ENCODE measurements at regions not wholly inside any gene's neighbourhood (a gene's known extent, or its start where the extent isn't known, plus 50 kb on each side); places are given as distances from the start of the nearest gene placed in this dataset.
"Not testable (repeated sequence)": the region's sequence is repeated elsewhere in the genome, so short reads cannot be mapped to it uniquely, and the experiment has no call there.

DNA sequence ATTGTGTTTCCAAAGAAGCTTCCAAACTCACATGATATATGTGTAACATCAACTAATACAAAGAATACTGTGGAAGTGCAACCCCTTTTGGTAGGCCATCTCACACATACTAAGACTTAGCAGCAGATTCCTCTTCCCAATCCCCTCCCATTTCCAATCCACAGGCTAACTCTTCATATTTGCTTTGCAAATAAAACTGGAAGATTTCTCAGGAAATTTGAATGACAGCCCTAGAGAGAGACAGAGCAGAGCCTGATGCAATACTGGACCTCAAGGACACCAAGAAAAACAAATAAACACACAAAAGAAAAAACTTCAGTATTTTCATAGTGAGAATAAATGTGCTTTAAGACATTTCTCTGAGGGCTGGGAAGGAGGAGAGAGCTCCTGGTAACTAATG, 190.2 kb upstream of the BRINP3 start:
- DNase-seq: no peak

DNA sequence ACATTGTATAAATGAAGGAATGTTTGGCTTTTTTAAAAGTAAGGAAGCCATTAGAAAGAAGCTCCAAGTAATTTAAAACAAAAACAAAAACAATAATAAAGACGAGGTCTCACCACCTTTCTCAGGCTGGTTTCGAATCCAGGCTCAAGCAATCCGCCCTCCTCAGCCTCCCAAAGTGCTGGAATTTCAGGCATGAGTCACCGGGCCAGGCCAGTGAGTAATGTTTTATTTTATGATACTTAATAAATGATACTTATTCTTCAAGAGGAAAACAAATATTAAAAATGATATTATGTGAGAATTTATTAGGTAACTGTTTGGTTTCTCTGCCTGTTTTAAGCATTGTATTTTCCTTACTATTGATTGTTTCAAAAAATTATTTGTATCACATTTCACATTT, 201.4 kb upstream of the BRINP3 start:
- DNase-seq: no peak

DNA sequence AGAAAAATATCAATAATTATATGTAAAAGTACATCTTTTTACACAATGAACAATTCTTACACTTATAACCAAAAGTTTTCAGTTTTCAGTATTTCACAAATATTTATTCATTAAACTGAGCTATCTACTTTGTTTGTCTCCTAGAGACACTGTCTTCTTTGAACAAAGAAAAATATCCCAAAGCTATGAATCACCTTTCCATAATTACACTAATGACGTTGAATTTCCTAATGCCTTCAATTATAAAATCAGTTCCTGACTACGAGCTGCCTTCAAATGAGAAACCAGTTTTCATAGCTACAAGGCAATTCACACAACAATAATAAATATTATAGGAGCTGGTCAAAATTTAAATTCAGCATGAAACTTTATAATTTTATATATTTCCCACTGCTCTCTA, 201.8 kb upstream of the BRINP3 start:
- DNase-seq: no peak

DNA sequence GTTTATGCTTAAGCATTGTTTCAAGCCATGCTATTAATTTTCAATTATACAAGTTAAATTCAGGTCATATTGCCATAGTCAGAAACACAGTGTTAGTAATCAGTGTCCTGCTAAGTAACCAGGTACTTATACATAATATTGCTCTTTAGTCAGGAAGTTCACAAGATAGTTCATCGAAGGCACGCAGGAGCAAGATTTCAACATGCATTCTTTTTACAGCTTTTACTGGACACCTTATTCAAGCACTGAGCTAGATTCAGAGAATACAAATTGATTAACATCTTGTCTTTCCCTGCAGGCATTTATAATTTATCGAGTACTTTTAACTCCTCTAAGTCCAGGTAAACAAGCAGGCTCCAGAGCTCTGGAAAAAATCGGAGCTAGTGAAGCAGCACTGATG, 202.3 kb upstream of the BRINP3 start:
- no peak for DNase-seq

DNA sequence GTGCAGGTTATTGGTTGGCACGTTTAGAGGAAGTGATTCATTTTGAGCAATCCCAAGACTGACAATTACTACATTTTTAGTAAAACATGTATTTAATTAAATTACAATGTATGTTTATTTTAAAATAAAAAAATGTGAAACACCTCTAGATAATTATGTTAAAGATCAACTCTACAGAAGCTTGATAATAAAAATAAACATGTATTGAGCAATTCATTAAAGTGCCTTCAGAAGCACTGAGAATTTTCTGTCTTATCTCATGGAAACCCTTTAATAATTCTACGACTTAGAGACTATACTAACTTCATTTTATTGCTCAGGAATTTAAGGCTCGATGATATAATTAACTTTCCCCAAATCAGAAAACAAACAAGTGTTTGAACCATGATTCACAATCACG, 208.0 kb upstream of the BRINP3 start:
- DNase-seq: no peak

DNA sequence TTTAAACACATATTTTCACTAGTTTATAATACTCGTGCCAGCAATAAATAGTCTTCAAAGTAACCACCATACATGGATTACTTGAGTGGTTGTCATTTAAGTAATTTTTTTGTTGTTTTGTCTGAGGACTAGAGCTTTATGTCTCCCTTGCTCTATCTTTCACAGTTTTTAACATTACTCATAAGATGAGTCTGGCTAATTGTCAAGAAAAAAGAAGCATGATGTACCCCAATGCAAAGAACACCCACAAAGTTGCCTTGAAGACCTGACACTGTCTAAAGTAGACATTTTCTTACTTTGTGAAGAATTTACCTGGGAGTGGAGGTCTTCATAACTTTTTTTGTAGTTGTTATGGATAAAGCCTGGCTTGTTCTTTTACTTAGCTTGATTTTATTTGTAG, 210.4 kb upstream of the BRINP3 start:
- DNase-seq: no peak

DNA sequence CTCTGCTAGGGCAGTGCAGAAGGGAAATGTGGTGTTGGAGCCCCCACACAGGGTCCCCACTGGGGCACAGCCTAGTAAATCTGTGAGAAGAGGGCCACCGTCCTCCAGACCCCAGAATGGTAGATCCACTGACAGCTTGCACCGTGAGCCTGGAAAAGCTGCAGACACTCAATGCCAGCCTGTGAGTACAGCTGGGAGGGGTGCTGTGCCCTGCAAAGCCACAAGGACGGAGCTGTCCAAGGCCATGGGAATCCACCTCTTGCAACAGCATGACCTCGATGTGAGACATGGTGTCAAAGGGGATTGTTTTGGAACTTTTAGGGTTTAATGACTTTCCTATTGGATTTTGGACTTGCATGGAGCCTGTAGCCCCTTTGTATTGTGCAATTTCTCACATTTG, 220.8 kb upstream of the BRINP3 start:
- not testable (repeated sequence) for DNase-seq

DNA sequence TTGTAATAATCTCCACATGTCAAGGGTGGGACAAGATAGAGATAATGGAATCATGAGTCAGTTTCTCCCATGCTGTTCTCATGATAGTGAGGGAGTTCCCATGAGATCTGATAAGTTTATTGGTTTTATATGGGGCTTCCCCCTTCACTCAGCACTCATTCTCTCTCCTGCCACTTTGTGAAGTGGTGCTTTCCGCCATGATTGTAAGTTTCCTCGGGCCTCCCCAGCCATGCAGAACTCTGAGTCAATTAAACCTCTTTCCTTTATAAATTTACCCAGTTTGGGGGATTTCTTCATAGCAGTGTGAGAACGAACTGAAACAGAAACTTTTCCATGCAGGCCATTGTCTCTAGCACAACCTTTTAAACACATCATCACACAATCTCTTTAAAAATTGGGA, 221.5 kb upstream of the BRINP3 start:
- DNase-seq: no peak

DNA sequence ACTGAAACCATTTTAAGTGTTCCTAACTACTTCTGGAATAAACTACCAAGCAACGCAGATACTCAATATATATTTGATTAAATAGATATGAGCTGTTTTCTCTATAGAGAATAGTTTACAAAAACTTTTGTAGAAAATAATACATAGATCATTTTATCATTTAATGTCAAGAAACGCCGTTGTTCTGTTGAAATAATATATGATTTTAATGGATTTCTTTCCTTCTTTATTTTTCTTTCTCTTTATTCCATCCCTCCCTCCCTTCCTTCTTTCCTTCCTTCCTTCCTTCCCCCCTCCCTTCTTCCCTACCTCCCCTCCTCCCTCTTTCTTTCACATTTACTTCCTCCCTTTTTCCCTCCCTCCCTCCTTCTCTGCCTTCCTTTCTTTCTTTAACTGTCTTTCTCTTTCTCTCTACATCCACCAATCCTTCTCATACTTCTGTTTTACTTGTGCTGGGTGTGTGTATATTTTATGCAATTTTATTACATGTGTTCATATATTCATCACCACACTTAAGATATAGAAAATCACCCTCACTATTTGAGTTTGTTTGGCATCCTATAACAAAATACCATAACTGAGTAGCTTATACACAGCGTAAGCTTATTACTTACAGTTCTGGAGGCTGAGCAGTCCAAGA, 230.9 kb upstream of the BRINP3 start:
- DNase-seq: no peak

DNA sequence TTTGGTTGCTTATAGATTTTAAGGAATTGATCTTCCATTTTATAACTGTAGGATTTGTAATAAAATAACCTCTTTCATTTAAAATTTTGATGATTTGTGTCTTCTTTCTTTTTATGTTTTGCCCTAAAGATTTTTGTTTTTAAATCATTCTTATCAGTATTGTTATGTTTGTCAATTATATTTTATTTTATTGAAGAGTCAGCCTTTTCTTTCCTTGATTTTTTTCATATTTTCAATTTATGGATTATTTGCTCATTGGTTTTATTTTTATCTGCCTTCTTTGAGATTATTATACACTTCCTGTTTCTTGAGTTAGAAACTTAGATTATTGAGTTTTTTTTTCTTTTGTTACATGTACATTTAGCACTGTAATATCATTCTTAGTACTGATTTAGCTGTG, 233.4 kb upstream of the BRINP3 start:
- DNase-seq: no peak

DNA sequence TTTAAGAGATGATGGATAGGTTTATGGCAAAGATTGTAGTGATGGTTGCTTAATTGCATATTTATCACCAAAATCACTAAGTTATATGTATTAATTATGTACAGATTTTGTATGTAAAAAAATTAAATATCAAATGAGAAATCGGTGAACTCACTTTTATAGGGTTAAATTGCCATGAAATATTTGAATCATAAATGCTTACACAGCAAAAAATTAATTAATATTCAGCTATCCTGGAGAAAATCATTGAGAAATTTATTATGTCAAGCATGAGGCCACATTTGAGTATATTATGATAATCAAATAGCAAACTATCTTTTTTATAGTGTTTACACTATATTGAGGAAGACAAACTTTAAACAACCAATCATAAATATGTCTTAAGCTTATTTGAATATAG, 239.4 kb upstream of the BRINP3 start:
- DNase-seq: no peak

DNA sequence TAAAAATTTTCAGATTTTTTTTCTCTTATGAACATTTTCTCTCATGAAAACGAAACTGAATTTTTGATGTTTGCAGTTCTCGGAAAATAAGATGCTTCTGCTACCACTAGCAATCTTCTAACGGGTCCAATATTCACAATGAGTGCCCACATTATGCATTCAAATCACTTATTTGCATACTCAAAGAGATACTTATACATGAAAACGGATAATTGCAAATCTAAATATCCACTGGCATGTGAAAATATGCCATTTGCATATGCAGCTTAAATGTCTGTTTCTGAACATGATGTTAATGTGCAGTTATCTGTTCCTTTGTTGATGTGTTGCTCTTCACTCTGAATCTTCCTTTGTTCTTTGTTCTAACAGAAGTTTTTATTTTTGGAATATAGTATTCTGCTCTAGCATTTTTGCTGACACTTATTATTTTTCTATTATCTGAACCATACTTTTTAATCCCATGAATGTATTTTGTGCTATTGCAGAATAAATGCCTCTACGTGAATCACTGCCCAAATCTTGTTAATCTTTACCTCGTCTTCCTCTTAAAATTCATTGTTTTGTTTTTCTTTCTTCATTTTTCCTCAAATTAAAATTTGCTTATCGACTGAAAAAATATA, 259.4 kb upstream of the BRINP3 start:
- DNase-seq: no peak

DNA sequence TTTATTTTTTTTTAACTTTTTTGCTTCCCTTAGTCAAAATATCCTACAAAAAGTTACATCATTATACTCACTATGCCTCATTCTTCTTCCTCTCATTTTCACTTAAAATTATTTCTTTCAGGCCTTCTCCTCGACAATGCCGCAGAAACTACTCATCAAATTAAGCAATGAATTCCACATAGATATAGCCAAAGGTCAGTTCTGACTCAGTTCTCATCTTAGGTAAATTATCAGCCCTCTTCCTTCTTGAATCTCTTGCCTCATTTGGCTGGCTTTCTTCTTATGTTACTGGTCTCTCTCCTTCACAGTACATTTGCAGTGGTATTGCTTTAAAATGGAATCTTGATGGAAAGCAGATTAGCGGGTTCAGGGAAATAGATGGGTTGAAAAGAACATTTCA, 260.7 kb upstream of the BRINP3 start:
- DNase-seq: no peak

DNA sequence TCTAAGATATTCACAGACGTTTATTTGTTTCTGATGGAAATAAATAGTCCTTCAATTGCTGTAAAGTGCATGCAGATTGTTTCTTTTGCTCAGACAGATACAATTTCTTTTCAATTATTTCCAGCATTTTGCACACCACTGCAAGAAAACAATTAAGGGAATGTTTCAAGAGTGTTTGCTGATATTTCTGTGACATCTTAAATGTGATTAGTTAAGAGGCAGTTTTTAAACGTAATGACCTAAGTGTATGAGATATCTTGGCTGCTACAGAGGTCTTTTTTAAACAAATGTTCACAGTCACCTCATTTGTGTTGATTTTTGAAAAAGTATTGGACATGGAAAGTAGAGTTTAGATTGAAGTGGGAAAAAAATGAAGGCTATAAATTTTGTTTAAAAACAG, 262.3 kb upstream of the BRINP3 start:
- DNase-seq: no peak

DNA sequence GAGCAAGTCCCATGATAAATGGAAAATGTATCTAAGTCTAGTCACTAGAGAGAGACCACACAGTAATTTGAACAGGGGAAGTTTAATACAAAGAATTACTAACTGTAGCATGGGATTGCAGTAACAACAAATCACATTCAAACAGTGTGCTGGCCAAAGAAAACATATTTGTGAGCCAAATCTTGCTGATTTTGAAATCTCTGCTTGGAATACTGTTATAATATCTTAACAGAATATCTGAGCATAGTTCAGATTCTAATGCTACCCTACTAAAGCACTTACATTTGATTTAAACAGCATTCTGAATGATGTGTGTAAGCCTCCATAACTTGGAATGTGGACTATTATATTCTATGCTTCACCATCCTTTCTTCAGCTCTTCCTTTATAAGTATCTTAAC, 270.0 kb upstream of the BRINP3 start:
- DNase-seq: no peak

DNA sequence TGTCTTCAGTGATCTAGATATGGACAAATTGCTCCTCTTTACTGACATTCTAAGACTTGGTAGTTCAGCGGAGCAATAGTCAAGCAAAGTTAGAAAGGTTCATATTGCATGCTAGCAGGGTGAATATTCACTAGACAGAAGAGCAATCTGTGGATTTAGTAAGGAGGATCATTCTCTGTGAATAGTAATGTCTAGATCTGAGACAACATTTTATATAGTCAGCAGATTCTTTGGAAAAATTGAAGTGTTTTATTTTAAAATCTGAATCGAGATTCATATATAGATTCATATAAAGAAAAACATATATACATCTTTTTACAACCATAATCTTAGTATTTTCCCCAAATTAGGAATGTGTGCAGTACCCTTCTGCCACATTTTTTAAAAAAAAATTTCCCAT, 274.5 kb upstream of the BRINP3 start:
- DNase-seq: no peak

DNA sequence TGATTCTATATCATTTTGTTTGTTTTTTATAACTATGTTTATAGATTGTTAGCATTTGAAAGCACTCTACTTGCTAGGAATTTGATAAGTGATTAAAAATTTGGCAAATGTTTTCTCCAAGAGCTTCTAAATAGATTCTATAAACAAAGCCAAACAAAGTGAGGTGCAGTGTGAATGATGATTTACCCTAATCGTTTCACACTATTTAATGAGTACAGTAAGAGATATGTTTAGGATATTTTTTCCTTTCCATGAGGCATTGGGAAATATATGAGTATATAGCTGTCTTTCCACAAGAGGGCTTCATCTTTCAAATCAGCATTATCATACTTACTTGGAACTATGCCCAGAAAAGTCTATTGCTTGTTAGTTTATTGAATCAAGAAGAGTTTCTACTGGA, 277.0 kb upstream of the BRINP3 start:
- no peak for DNase-seq

DNA sequence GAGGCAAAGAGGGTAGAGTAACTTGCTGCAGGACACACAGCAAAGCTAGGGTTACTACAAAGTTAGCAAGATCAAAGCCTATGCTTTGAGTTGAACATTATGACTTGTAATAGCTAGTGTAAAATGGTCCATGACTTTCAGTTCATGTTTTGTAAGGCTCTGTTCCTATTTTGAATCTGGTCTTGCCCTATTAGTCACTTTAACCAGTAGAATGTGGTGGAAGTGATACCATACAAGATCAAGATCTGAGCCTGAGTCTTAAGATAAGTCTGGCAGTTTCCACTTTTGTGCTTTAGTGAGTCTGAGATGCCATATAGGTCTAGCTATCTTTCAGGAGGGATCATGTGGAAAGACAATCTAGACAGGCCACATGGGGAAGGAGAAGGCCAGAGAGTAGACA, 282.1 kb upstream of the BRINP3 start:
- DNase-seq: no peak

DNA sequence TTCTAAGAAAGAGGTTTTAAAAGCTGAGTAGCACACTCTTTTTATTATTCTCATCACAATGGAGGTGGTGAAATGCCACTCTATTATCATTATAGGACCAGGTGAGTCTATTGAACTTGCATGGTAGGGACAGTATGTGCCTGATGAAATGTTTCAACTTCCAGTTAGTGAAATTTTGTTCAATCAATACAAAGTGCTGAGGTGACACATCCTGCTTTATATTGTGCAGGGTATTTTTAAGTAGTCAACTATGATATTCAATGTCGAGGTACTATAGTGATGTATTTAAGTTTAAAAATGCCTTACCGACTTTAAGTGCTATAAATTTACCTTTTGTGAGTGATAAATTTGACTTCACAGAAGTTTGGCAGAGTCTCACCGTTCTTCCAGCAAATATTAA, 284.7 kb upstream of the BRINP3 start:
- DNase-seq: no peak

DNA sequence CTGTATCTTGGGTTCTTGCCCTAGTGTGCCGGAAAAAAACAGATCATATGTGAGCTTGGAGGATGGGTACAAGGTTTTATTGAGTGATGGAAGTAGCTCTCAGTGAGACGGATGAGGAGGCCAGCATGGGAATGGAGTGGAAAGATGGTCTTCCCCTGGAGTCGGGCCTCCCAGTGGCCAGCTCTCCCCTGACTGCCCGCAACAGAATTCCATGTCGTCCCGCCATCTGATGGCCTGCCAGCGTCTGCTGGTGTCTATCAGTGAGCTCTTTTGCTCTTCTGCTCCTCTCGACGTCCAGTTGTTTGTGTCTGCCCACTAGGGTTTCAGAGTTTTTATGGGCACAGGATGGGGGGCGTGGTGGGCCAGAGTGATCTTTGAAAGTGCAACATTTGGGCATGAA, 315.2 kb upstream of the BRINP3 start:
- no peak for DNase-seq

DNA sequence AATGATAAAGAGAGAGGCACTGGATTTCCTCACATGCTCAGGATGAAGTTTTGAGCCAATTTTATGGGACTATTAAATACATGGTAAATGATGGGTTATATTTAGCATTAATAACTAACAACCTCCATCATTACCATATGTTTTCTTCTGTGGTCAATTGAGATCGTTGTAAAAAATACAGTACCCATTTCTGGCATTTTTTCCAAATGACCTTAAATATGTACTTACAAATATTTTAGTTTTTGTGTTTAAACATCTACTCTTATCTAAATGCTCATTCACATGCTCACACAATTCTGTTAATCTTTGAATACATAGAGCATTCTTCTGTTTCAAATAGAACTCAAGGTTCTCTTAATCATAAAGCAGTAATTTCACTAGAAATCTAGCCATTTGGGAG, 330.0 kb upstream of the BRINP3 start:
- DNase-seq: no peak

DNA sequence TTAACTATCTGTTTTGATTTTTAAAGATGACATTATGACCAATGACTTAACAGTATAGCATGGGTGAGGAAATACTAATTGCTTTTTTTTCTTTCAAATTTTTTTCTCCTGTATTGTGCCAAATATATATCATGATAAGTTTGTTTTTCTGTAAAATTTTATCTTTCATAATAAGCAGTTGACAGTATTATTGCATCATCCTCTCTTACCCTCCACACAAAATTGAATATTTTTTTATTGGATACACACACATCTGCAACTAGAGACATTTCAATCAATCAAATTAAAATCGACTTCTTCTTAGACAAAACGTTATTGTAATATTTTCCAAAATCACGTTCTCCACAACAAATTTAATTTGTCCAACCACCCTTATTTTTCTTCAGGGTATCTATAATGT, 330.4 kb upstream of the BRINP3 start:
- DNase-seq: no peak

DNA sequence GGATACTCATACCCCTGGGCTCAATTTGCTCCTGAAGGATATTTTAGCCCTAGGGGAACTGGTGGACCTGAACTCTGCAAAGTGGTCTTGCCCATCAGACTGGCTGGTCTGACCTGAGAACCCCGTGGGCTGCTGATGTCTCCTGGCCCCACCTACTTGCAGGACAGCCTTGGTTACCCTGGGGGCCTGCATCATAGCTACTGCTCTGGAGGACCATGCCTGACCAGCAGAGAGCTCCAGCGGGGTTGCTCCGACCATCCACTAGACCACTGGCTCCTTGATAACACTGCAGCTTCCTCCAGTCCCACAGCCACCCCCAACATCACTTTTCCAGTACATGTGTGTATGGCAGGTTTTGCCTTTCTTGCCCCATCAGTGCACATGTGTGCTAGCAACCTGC, 331.6 kb upstream of the BRINP3 start:
- DNase-seq: no peak

DNA sequence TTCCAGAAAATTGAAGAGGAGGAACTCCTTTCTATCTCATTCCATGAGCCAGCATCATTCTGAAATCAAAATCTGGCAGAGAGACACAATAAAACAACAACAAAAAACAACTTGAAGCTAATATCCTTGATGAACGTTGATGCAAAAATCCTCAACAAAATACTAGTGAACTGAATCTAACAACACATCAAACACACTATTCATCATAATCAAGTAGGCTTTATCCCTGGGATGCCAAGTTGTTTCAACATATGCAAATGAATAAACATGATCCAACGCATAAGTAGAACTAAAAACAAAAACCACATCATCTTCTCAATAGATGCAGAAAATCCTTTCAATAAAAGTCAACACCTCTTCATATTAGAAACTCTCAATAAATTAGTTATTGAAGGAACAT, 335.3 kb upstream of the BRINP3 start:
- DNase-seq: no peak

Measured in nucleus accumbens (tissue), 56 donors.